ENCODE measurements at regions not wholly inside any gene's neighbourhood (a gene's known extent, or its start where the extent isn't known, plus 50 kb on each side); places are given as distances from the start of the nearest gene placed in this dataset.

DNA sequence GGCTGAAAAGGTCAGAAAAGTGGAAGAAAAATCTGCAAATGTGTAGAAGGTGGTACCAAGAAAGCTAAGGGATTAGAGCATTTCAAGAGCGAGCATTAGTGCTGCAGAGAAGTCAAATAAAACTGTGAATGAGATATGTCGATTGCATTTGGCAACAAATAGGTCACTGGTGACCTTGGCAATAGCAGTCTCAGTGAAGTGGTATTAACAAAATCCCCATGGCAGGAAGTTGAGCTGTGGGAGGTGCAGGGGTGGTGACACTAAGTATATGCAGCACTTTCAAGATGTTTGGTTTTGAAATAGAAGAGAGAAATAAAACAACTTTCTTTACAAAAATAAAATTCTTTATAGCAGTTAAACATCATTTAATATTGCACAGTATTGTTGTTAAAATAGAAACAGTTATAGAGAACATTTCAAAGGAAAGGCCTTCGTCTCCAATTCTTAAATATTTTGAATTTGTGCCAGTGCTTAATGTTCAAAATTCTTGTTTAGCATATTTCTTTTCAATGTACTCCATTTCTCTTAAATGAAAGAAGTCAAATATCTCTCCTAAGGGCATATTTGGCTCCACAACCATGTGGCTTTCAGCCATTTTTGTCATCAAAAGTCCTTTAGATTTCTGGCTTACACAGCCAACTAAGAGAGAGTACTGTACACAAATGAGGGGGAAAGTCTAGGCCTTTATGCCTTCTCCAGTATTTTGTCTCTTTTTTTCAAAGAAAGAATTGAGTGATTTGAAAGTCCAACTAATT, 443.0 kb upstream of the MMADHC start:
- no peak for TF ChIP-seq RARB (CRISPR knock-in tag; IDR thresholded peaks at IDR 0.05)
- TF ChIP-seq, protein P1, sequence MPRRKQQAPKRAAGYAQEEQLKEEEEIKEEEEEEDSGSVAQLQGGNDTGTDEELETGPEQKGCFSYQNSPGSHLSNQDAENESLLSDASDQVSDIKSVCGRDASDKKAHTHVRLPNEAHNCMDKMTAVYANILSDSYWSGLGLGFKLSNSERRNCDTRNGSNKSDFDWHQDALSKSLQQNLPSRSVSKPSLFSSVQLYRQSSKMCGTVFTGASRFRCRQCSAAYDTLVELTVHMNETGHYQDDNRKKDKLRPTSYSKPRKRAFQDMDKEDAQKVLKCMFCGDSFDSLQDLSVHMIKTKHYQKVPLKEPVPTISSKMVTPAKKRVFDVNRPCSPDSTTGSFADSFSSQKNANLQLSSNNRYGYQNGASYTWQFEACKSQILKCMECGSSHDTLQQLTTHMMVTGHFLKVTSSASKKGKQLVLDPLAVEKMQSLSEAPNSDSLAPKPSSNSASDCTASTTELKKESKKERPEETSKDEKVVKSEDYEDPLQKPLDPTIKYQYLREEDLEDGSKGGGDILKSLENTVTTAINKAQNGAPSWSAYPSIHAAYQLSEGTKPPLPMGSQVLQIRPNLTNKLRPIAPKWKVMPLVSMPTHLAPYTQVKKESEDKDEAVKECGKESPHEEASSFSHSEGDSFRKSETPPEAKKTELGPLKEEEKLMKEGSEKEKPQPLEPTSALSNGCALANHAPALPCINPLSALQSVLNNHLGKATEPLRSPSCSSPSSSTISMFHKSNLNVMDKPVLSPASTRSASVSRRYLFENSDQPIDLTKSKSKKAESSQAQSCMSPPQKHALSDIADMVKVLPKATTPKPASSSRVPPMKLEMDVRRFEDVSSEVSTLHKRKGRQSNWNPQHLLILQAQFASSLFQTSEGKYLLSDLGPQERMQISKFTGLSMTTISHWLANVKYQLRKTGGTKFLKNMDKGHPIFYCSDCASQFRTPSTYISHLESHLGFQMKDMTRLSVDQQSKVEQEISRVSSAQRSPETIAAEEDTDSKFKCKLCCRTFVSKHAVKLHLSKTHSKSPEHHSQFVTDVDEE (CRISPR knock-in tag; IDR thresholded peaks at IDR 0.05): no peak
- TF ChIP-seq GLIS3 (CRISPR knock-in tag; IDR thresholded peaks at IDR 0.05): no peak
- no peak for TF ChIP-seq PPARA (CRISPR knock-in tag; IDR thresholded peaks at IDR 0.05; ENCODE audit: borderline replicate concordance)
- no peak for ATAC-seq

DNA sequence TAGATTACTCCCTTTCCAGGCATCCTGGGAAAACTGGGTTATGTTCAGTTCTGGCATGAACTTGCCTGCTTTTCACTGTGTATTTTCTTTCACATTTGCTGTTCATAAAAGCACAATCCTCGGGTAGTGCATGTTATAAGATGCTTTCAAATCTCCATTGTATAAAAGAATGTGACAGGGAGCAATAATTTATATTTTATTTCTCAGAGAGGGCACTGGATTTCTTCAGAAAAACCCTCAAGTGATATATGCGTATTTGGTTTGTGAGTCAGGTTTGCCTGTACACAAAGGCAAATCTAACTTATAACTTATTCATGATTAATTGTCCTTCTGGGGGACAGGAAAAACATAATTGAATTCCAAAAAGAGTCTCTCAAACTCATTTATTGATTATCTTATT, 440.7 kb upstream of the MMADHC start:
- ATAC-seq: no peak
- no peak for TF ChIP-seq ZNF70 (CRISPR knock-in tag; IDR thresholded peaks at IDR 0.05)
- TF ChIP-seq ISL1 (CRISPR knock-in tag; IDR thresholded peaks at IDR 0.05): peak; percentile 53
- TF ChIP-seq, protein P2, sequence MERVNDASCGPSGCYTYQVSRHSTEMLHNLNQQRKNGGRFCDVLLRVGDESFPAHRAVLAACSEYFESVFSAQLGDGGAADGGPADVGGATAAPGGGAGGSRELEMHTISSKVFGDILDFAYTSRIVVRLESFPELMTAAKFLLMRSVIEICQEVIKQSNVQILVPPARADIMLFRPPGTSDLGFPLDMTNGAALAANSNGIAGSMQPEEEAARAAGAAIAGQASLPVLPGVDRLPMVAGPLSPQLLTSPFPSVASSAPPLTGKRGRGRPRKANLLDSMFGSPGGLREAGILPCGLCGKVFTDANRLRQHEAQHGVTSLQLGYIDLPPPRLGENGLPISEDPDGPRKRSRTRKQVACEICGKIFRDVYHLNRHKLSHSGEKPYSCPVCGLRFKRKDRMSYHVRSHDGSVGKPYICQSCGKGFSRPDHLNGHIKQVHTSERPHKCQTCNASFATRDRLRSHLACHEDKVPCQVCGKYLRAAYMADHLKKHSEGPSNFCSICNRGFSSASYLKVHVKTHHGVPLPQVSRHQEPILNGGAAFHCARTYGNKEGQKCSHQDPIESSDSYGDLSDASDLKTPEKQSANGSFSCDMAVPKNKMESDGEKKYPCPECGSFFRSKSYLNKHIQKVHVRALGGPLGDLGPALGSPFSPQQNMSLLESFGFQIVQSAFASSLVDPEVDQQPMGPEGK (CRISPR knock-in tag; IDR thresholded peaks at IDR 0.05; ENCODE audit: borderline replicate concordance): 0 out of 2 replicates have a peak, but pooled peaks have one; percentile 16
- peak; percentile 37; the same call in 1 of the 2 replicates for TF ChIP-seq ZC3H10 (CRISPR knock-in tag; IDR thresholded peaks at IDR 0.05)

DNA sequence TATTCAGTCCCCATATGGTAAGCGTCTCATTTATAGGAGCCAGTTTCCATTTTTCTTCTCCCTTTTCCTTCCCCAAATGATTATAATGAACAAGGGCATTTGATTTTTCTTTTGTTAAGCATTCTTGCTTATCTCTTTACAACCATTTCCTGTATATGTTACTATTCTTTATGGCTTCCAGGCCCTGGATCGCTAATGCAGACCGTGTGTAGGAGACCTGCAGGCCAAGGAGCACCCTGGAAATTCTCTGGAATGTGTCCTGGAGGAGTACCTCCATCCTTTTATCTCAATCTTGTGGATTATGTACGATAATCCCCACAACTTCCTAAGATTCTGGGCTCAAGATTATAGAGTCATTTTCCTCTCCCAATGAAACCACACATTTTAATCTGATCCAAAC, 439.6 kb upstream of the MMADHC start:
- TF ChIP-seq, protein P3, sequence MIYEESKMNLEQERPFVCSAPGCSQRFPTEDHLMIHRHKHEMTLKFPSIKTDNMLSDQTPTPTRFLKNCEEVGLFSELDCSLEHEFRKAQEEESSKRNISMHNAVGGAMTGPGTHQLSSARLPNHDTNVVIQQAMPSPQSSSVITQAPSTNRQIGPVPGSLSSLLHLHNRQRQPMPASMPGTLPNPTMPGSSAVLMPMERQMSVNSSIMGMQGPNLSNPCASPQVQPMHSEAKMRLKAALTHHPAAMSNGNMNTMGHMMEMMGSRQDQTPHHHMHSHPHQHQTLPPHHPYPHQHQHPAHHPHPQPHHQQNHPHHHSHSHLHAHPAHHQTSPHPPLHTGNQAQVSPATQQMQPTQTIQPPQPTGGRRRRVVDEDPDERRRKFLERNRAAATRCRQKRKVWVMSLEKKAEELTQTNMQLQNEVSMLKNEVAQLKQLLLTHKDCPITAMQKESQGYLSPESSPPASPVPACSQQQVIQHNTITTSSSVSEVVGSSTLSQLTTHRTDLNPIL (CRISPR knock-in tag; IDR thresholded peaks at IDR 0.05; ENCODE audit: low read depth): no peak
- no peak for TF ChIP-seq ISL1 (CRISPR knock-in tag; IDR thresholded peaks at IDR 0.05)
- TF ChIP-seq ARNTL (CRISPR knock-in tag; IDR thresholded peaks at IDR 0.05; ENCODE audit: borderline replicate concordance, low read depth): no peak
- TF ChIP-seq ZC3H10 (CRISPR knock-in tag; IDR thresholded peaks at IDR 0.05): no peak
- no peak for TF ChIP-seq ZNF8 (CRISPR knock-in tag; IDR thresholded peaks at IDR 0.05)
- no peak for TF ChIP-seq GLIS3 (CRISPR knock-in tag; IDR thresholded peaks at IDR 0.05)
- TF ChIP-seq BACH2 (CRISPR knock-in tag; IDR thresholded peaks at IDR 0.05; ENCODE audit: borderline replicate concordance): no peak
- TF ChIP-seq RARB (CRISPR knock-in tag; IDR thresholded peaks at IDR 0.05): no peak
- no peak for TF ChIP-seq PPARA (CRISPR knock-in tag; IDR thresholded peaks at IDR 0.05; ENCODE audit: borderline replicate concordance)
- TF ChIP-seq ESRRG (CRISPR knock-in tag; IDR thresholded peaks at IDR 0.05): no peak
- no peak for TF ChIP-seq ZNF70 (CRISPR knock-in tag; IDR thresholded peaks at IDR 0.05)
- TF ChIP-seq, protein P1 (CRISPR knock-in tag; IDR thresholded peaks at IDR 0.05): no peak
- TF ChIP-seq, protein P4, sequence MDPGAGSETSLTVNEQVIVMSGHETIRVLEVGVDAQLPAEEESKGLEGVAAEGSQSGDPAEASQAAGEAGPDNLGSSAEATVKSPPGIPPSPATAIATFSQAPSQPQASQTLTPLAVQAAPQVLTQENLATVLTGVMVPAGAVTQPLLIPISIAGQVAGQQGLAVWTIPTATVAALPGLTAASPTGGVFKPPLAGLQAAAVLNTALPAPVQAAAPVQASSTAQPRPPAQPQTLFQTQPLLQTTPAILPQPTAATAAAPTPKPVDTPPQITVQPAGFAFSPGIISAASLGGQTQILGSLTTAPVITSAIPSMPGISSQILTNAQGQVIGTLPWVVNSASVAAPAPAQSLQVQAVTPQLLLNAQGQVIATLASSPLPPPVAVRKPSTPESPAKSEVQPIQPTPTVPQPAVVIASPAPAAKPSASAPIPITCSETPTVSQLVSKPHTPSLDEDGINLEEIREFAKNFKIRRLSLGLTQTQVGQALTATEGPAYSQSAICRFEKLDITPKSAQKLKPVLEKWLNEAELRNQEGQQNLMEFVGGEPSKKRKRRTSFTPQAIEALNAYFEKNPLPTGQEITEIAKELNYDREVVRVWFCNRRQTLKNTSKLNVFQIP (CRISPR knock-in tag; IDR thresholded peaks at IDR 0.05; ENCODE audit: borderline replicate concordance, low read depth): no peak
- TF ChIP-seq, protein P2 (CRISPR knock-in tag; IDR thresholded peaks at IDR 0.05; ENCODE audit: borderline replicate concordance): no peak
- TF ChIP-seq TCF4 (CRISPR knock-in tag; IDR thresholded peaks at IDR 0.05; ENCODE audit: borderline replicate concordance): no peak
- no peak for TF ChIP-seq CSDC2 (CRISPR knock-in tag; IDR thresholded peaks at IDR 0.05)
- TF ChIP-seq ZFP3 (CRISPR knock-in tag; IDR thresholded peaks at IDR 0.05): no peak
- TF ChIP-seq SNAI2 (CRISPR knock-in tag; IDR thresholded peaks at IDR 0.05): no peak
- no peak for TF ChIP-seq ZFP30 (CRISPR knock-in tag; IDR thresholded peaks at IDR 0.05)
- no peak for ATAC-seq

Measured in SK-N-SH treated with all-trans-retinoic acid at 6 μM for 48 hours (cell line).